ENCODE measurements at regions not wholly inside any gene's neighbourhood (a gene's known extent, or its start where the extent isn't known, plus 50 kb on each side); places are given as distances from the start of the nearest gene placed in this dataset.

GRCh38 chr1:68696221-68696620, 199.3 kb upstream of the DEPDC1 start (continued):
- TF ChIP-seq ATF1 (CRISPR knock-in tag; IDR thresholded peaks at IDR 0.05) = no peak
- no peak for TF ChIP-seq RELA (CRISPR knock-in tag; IDR thresholded peaks at IDR 0.05; ENCODE audit: borderline replicate concordance)
- no peak for TF ChIP-seq E2F4 (CRISPR knock-in tag; IDR thresholded peaks at IDR 0.05; ENCODE audit: borderline replicate concordance, low read depth)
- no peak for TF ChIP-seq CDX4 (CRISPR knock-in tag; IDR thresholded peaks at IDR 0.05; ENCODE audit: borderline replicate concordance)
- no peak for TF ChIP-seq HMGXB4 (CRISPR knock-in tag; IDR thresholded peaks at IDR 0.05)
- TF ChIP-seq ZNF232 (CRISPR knock-in tag; IDR thresholded peaks at IDR 0.05) = no peak
- no peak for TF ChIP-seq CTCF (IDR thresholded peaks at IDR 0.05)

GRCh38 chr1:68703921-68704354, 207.1 kb upstream of the DEPDC1 start:
- peaks cover 8% of the 10 kb centered on the region for H3K9me3 Mint-ChIP-seq
- H3K27me3 Mint-ChIP-seq (ENCODE audit: low read depth) = no peaks in the 10 kb centered on the region
- H3K4me1 Mint-ChIP-seq = no peaks in the 10 kb centered on the region
- TF ChIP-seq PRRX2 (CRISPR knock-in tag; IDR thresholded peaks at IDR 0.05) (no peak), CTCF (IDR thresholded peaks at IDR 0.05) (no peak), SMAD4 (CRISPR knock-in tag; IDR thresholded peaks at IDR 0.05) (no peak), USF1 (CRISPR knock-in tag; IDR thresholded peaks at IDR 0.05) (no peak), TP53 (CRISPR knock-in tag; IDR thresholded peaks at IDR 0.05) (no peak), AR (CRISPR knock-in tag; IDR thresholded peaks at IDR 0.05) (no peak), ZNF121 (CRISPR knock-in tag; IDR thresholded peaks at IDR 0.05) (no peak), ZBTB21 (CRISPR knock-in tag; IDR thresholded peaks at IDR 0.05; ENCODE audit: borderline replicate concordance) (no peak), ZNF416 (CRISPR knock-in tag; IDR thresholded peaks at IDR 0.05) (no peak), KAT7 (CRISPR knock-in tag; IDR thresholded peaks at IDR 0.05; ENCODE audit: borderline replicate concordance) (no peak), ERG (CRISPR knock-in tag; IDR thresholded peaks at IDR 0.05) (no peak)
- ATAC-seq = no peak
- no peak overlapping the region for H3K27ac Mint-ChIP-seq
- H3K4me3 Mint-ChIP-seq = no peak overlapping the region
- peaks cover under 1% of the 10 kb centered on the region for H3K36me3 Mint-ChIP-seq
- DNase-seq (ENCODE audit: low spot score) = no peak
- ChIA-PET POLR2A (no interaction called here), CTCF (no interaction called here)

Data from WTC11 (cell line).